GM19351 (cell line): ENCODE measurements at regions not wholly inside any gene's neighbourhood (a gene's known extent, or its start where the extent isn't known, plus 50 kb on each side); places are given as distances from the start of the nearest gene placed in this dataset.
"Not testable (repeated sequence)": the region's sequence is repeated elsewhere in the genome, so short reads cannot be mapped to it uniquely, and the experiment has no call there.

ENCODE experiments used
- ATAC-seq: cut with Tn5 transposase; IDR thresholded peaks from one replicate; pipeline ENCODE4 v1.9.1; 2021; ENCODE audit warnings: mild to moderate bottlenecking, moderate library complexity; ENCODE audit not compliant: unreplicated experiment

GRCh38 chr5:18653216-18653752, 1019.0 kb downstream of the TAF11L14 start:
- ATAC-seq: peak; percentile 74

GRCh38 chr5:18660511-18660910, 1026.3 kb downstream of the TAF11L14 start:
- no peak for ATAC-seq

GRCh38 chr5:18662231-18662630, 1028.0 kb downstream of the TAF11L14 start:
- ATAC-seq: no peak

GRCh38 chr5:18674212-18674611, 1040.0 kb downstream of the TAF11L14 start:
- ATAC-seq: not testable (repeated sequence)

- ATAC-seq: no peak
Measured at GRCh38 chr5:18675041-18675440, 1040.8 kb downstream of the TAF11L14 start.

- no peak for ATAC-seq
Measured at GRCh38 chr5:18686253-18686652, 1052.0 kb downstream of the TAF11L14 start.

GRCh38 chr5:18687429-18687828, 1053.2 kb downstream of the TAF11L14 start:
- no peak for ATAC-seq

GRCh38 chr5:18699681-18700080, 1065.4 kb downstream of the TAF11L14 start:
- no peak for ATAC-seq

- no peak for ATAC-seq
Measured at GRCh38 chr5:18702821-18703220, 1068.6 kb downstream of the TAF11L14 start.

GRCh38 chr5:18712936-18713485, 1078.8 kb downstream of the TAF11L14 start:
- ATAC-seq: no peak

- no peak for ATAC-seq
Measured at GRCh38 chr5:18720002-18720401, 1085.7 kb downstream of the TAF11L14 start.

- no peak for ATAC-seq
Measured at GRCh38 chr5:18732556-18733479, 1098.6 kb downstream of the TAF11L14 start.

GRCh38 chr5:18736051-18736398, 1101.8 kb downstream of the TAF11L14 start:
- ATAC-seq: no peak

GRCh38 chr5:18736736-18737135, 1102.5 kb downstream of the TAF11L14 start:
- ATAC-seq: not testable (repeated sequence)

- peak; percentile 43 for ATAC-seq
Measured at GRCh38 chr5:18740301-18740700, 1106.0 kb downstream of the TAF11L14 start.

GRCh38 chr5:18742830-18743229, 1108.6 kb downstream of the TAF11L14 start:
- no peak for ATAC-seq

- peak; percentile 13 for ATAC-seq
Measured at GRCh38 chr5:18744441-18744840, 1110.2 kb downstream of the TAF11L14 start.

- ATAC-seq: peak; percentile 39
Measured at GRCh38 chr5:18745042-18745987, 1111.1 kb downstream of the TAF11L14 start.

- peak; percentile 59 for ATAC-seq
Measured at GRCh38 chr5:18745988-18746615, 1111.8 kb downstream of the TAF11L14 start.

- ATAC-seq: peak; percentile 41
Measured at GRCh38 chr5:18749763-18750162, 1115.5 kb downstream of the TAF11L14 start.
